HS-5 (cell line): ENCODE measurements at regions not wholly inside any gene's neighbourhood (a gene's known extent, or its start where the extent isn't known, plus 50 kb on each side); places are given as distances from the start of the nearest gene placed in this dataset.
A peak's percentile ranks its signal among the peaks of the same experiment; 100 is the strongest.

Experiments
- DNase-seq: peaks from one replicate; pipeline ENCODE4 v3.0.0-alpha.2; 2012; ENCODE audit warnings: low read depth

GRCh38 chr6:95142661-95143335, 434.5 kb upstream of the MANEA start:
- no peak for DNase-seq

DNA sequence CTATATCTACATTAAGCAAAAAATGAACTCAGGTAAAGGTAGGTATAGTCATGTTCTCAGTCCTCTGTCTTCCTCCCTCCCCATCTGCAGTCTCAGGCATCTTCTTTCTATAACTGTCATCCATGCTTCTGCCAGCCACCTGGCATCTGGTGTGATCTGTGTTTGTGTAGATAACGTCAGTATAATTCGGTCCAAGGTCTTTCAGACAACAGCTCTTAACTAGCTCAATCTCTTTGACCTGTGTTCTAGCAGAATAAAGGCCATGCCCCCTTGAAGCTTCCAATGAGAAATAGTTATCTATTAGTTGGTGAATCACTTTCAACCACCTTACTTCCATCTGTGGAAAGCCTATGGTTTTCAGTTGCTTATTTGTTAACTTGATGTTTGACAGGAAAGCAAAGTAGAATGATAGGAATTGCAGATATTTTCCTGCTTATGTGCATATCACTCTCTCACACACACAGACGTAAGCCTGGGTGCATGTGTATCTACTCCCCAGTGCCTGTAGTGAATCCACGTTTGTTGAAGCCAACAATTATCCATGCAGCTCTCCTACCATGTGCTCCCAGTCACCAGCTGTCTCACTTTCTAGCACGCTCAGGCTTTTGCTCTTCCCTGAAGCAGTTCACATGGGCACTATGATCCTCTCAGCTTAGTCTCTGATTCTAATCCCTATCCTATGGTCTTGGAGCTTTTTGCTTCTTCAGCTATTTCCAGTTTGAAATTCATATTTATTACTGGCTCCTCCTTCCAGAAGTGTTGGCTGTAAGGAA, 433.7 kb upstream of the MANEA start:
- no peak for DNase-seq

DNA sequence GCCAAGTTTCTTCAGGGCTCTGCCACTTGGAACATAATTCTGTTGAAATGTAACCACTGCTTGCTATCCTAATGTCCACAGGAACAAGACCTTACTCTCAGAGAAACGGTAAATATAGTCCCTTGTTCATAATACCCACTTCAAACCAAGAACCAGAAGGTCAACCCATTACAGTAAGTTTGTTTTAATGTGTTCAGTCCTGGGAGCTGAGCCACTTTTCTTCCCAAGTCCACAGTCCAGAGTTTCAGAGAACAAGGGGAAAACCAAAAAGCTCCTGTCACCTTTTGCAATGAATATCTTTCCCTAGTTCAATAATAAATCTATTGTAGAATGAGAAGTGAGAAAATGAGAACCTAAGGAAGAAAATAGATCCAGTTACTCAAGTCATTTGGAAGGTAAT, 431.9 kb upstream of the MANEA start:
- no peak for DNase-seq

- no peak for DNase-seq
These were observed 417.8 kb upstream of the MANEA start for GRCh38 chr6:95159557-95159956.

GRCh38 chr6:95169775-95170174, 407.6 kb upstream of the MANEA start:
- no peak for DNase-seq

DNA sequence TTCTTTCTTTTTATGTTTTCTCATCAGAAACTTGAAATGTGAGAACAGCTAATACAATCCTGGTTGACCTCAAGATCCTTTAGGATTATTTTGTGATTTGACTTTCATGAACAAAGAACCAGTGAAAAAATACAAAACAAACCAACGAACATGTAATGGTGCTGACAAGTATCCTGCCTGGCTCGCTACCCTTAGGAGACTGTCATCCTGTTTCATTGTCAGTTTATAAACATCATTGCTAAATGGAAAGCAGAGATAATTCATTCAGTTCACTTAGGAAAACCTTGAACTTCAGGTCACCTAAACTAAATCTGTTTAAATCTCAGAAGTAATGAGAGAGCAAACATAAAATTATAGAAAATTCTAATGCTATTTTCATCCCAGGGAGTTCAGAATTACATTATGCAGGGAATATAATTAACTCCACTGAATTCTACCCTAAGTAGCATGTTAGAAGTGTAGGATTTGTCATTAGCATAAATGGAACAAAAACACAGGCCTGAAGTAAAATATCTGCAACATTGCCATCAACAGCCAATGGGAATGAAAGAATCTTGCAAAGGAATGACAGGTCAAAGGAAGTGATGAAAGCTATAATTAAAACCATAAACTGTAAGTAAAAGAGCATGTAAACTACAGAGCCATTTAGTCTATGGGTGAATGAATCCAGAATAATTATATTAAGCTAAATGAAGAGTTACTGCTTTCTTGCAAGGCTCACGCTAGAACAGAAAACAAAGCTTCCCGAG, 401.2 kb upstream of the MANEA start:
- DNase-seq = no peak

- no peak for DNase-seq
These were observed 391.5 kb upstream of the MANEA start for GRCh38 chr6:95185874-95186273.

GRCh38 chr6:95186710-95187109, 390.6 kb upstream of the MANEA start:
- no peak for DNase-seq

GRCh38 chr6:95197590-95197989, 379.7 kb upstream of the MANEA start:
- no peak for DNase-seq

GRCh38 chr6:95203153-95203754, 374.1 kb upstream of the MANEA start:
- DNase-seq = peak; percentile 29

GRCh38 chr6:95204178-95204577, 373.2 kb upstream of the MANEA start:
- DNase-seq = no peak

DNA sequence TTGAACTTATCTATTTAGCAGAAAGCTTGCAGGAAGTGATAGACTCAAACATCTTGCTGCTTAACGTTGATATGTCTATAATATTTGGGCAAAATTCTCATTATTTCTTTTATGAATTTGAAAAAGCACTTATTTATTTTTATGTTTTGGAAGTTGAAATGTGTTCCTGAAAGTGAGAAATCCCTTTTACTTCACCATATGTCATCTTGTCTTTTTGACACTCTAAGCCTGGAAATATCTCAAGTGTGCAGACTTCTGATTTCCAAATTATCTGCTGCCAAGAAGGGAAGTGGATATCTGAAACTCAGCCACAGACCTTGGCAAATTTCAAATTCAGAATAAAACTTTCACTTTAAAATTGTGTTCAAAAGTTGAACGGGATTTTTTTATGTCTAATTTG, 368.7 kb upstream of the MANEA start:
- no peak for DNase-seq

DNA sequence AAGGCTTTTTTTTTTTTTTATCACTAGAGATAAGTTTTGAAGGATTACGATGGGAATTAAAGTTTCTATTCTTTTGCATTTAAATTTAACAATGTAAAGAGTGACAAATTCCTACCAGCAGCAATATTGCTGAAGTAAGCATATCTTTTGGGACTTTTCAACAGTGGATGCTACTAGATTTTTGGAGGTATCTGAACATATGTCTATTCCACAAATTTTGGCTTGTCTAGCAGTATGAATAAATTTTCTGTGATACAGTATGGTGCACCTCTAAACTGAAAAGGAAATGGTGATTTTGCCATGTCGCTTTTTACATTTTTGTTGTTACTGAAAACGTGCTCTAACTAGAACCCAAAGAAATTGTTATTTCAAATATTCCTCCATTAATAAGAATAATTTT, 368.3 kb upstream of the MANEA start:
- no peak for DNase-seq

DNA sequence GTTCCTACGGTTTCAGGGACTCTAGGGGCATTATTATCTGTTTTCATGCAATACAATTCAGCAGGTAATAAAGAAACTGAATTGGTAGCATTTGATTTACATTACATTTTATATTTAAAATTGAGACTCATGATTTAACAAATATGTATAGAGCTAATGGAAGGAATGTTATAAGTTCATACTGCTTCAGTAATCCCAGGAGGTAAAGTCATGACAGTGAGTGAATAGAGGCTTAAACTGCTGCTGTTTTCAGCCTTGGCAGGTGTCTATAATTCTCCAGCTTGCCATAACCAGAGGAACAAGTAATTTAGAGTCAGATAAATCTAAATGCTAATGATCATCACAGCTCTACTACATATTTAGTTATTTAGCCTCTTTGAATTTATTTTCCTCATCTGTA, 360.8 kb upstream of the MANEA start:
- no peak for DNase-seq

DNA sequence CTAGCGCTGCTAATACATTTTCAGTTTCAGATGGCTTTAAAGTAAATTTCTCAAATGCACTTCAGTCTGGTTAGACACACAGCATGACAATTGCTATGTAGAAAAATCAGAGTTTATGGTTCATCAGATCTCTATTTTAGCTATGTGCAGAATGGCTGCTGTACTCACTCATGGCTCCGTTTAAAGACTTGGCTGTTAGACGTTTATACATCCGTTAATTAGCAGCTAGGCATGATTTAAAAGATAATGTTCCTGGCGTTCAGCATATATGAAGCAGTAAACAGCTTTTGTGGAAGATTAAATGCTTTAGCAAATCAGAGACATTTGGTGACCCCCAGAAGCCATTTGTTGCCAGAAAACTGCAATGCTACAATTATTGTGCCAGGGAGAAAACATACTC, 350.0 kb upstream of the MANEA start:
- DNase-seq = no peak

- no peak for DNase-seq
These were observed 348.7 kb upstream of the MANEA start for GRCh38 chr6:95228636-95229035.

- DNase-seq = peak; percentile 9
These were observed 347.1 kb upstream of the MANEA start for GRCh38 chr6:95230071-95230740.

DNA sequence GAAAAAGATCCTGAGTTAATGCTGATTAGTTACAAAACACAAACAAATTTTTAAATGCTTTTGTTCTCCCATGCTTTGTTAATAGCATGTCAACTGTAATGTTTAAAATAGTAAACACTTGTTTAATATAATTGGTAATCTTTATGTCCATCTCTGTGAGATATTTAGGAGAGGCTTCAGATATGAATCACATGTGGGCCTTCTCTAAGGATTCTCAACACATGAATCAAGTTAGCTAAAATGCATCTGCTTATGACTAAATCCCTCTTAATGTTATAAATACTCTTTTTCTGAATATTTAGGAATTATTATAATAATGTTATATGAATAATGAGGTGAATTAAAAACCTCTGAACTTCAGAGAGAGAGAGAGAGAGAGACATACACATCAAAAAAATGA, 345.9 kb upstream of the MANEA start:
- DNase-seq = peak; percentile 34

DNA sequence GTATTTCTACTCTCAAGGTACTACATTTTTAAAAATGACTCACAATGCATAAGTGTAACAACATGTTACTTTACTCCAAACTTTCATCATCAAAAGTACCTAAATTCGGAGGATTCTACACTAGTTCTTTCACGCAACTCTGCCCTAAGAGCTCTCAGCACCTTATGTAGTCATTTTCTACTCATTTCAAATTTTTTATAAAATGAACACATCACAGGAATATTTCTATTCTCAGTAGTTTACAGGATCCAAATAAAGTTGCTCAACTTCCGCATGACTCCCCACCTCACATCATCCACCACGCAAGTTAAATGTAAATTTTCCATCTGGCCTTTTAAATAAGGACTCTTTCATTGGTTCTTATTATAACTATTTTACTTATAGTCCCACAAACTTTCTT, 344.9 kb upstream of the MANEA start:
- peak; percentile 46 for DNase-seq

DNA sequence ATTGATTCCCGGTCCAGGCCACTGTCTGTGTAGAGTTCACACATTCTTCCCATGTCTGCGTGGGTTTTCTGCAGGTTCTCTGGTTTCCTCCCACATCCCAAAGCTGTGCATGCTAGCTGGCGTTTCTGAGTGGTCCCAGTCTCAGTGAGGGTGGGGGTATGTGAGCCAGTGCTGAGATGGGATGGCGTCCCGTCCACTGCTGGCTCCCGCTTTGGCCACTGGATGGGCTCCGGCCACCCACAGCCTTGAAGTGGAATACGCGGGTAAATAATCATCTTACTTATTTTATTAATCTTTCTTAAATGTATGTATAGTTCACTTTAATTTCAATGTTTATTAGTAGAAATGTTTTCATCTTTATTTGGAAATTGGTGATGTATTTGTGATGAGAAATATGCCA, 343.5 kb upstream of the MANEA start:
- DNase-seq = no peak

- DNase-seq = peak; percentile 63
These were observed 336.8 kb upstream of the MANEA start for GRCh38 chr6:95240514-95240913.

DNA sequence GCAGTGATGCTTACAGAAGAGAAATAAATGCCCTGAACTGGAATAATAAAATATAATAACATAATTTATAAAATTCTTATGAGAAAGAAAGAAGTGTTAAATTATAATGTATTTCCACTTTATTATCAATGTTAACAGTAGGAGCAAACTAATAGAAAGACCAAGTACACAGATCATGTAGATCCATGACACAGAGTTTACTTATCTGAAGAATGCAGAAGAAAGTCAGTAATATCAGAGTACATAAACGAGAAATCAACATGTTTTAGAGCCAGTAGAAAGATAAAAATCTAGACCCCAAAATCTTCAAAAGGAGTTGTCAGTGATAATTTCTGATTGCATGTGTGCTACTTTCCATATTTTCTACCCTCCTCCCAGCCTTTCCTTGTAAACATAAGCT, 334.8 kb upstream of the MANEA start:
- no peak for DNase-seq
